Loucy (cell line): ENCODE measurements at regions not wholly inside any gene's neighbourhood (a gene's known extent, or its start where the extent isn't known, plus 50 kb on each side); places are given as distances from the start of the nearest gene placed in this dataset.

Experiments used
- CTCF ChIP-seq: fragments of 200-600 bp; sonication (generic); conservative IDR thresholded peaks from 2 replicates; pipeline ENCODE4 v1.5.1; 2014; ENCODE audit warnings: mild to moderate bottlenecking, antibody characterized with exemption, low read length
- EZH2phosphoT487 ChIP-seq: fragments of 200-600 bp; IDR thresholded peaks from 2 replicates; pipeline ENCODE4 v1.6.1; 2018; ENCODE audit warnings: antibody characterized with exemption, mild to moderate bottlenecking, moderate library complexity, borderline replicate concordance

GRCh38 chr6:155599561-155599960 lies 143.9 kb upstream of the NOX3 start:
- no peak for TF ChIP-seq CTCF
- TF ChIP-seq EZH2phosphoT487: no peak
